SU-DHL-6 (cell line): ENCODE measurements at regions not wholly inside any gene's neighbourhood (a gene's known extent, or its start where the extent isn't known, plus 50 kb on each side); places are given as distances from the start of the nearest gene placed in this dataset.

ENCODE experiments used
- H2AFZ ChIP-seq: fragments of 200-600 bp; sonication (generic); 2 replicates; pipeline ENCODE4 v1.6.1; 2014; ENCODE audit warnings: low read depth, mild to moderate bottlenecking, moderate library complexity, mixed read lengths, antibody characterized with exemption, low read length; ENCODE audit not compliant: severe bottlenecking
- H3F3A ChIP-seq: fragments of 200-600 bp; shearing (Covaris generic); 2 replicates; pipeline ENCODE4 v1.6.0; 2016; ENCODE audit warnings: antibody characterized with exemption, mild to moderate bottlenecking; ENCODE audit not compliant: insufficient read depth
- H3K27ac ChIP-seq: fragments of 200-600 bp; sonication (generic); 2 replicates; pipeline ENCODE4 v1.5.1; 2016; ENCODE audit warnings: low read depth, mild to moderate bottlenecking, low read length, moderate library complexity, mixed read lengths
- H3K27me3 ChIP-seq: fragments of 200-600 bp; sonication (generic), shearing (Covaris generic); 2 replicates; pipeline ENCODE4 v1.6.0; 2014; ENCODE audit warnings: mild to moderate bottlenecking, low read length
- H3K36me3 ChIP-seq: fragments of 200-600 bp; sonication (generic); 2 replicates; pipeline ENCODE4 v1.6.1; 2014; ENCODE audit warnings: mild to moderate bottlenecking, low read length, mixed read lengths
- H3K4me2 ChIP-seq: fragments of 300-600, 200-600 bp; shearing (Covaris generic), sonication (generic); 2 replicates; pipeline ENCODE4 v1.6.0; 2014; ENCODE audit warnings: low read length, low read depth, mild to moderate bottlenecking; ENCODE audit not compliant: poor library complexity, severe bottlenecking
- H3K4me3 ChIP-seq: fragments of 200-600 bp; sonication (generic); 2 replicates; pipeline ENCODE4 v1.5.1; 2014; ENCODE audit warnings: antibody characterized with exemption, low read length, mild to moderate bottlenecking, mixed read lengths; ENCODE audit not compliant: insufficient read depth, poor library complexity, severe bottlenecking
- H3K79me2 ChIP-seq: fragments of 200-600 bp; sonication (generic); 2 replicates; pipeline ENCODE4 v1.6.1; 2014; ENCODE audit warnings: mild to moderate bottlenecking, low read length, moderate library complexity; ENCODE audit not compliant: insufficient read depth
- H3K9ac ChIP-seq: fragments of 200-600 bp; sonication (generic); 2 replicates; pipeline ENCODE4 v1.7.0; 2014; ENCODE audit warnings: mild to moderate bottlenecking, low read length
- H3K9me2 ChIP-seq: fragments of 200-600 bp; sonication (generic); replicated peaks from 2 replicates; pipeline ENCODE4 v1.6.1; 2014; ENCODE audit warnings: low read length; ENCODE audit not compliant: insufficient read depth
- H3K9me3 ChIP-seq: fragments of 200-600 bp; sonication (generic); 2 replicates; pipeline ENCODE4 v1.6.1; 2014; ENCODE audit warnings: low read length, mixed read lengths; ENCODE audit not compliant: insufficient read depth
- H4K20me1 ChIP-seq: fragments of 200-600 bp; sonication (generic); 2 replicates; pipeline ENCODE4 v1.6.1; 2014; ENCODE audit warnings: low read depth, mild to moderate bottlenecking, antibody characterized with exemption, low read length, moderate library complexity, mixed read lengths
- CTCF ChIP-seq: fragments of 200-600 bp; sonication (generic); IDR thresholded peaks from one replicate; pipeline ENCODE4 v1.5.1; 2017; ENCODE audit warnings: antibody characterized with exemption, mild to moderate bottlenecking, low read length, moderate library complexity; ENCODE audit not compliant: insufficient read depth, poor library complexity, severe bottlenecking
- EZH2phosphoT487 ChIP-seq: fragments of 200-600 bp; sonication (generic), shearing (Covaris generic); conservative IDR thresholded peaks from 2 replicates; pipeline ENCODE4 v1.6.1; 2018; ENCODE audit warnings: mild to moderate bottlenecking, antibody characterized with exemption, low read length, moderate library complexity, mixed read lengths

- H3K9ac ChIP-seq = no peak overlapping the region
- H3K36me3 ChIP-seq = no peaks in the 10 kb centered on the region
- H3K4me3 ChIP-seq = no peak overlapping the region
- no peaks in the 10 kb centered on the region for H4K20me1 ChIP-seq
- no peaks in the 10 kb centered on the region for H3K9me2 ChIP-seq
- H3K4me2 ChIP-seq = no peak overlapping the region
- TF ChIP-seq CTCF (no peak), EZH2phosphoT487 (no peak)
- H3K27ac ChIP-seq = no peak overlapping the region
- no peaks in the 10 kb centered on the region for H3K9me3 ChIP-seq
- no peaks in the 10 kb centered on the region for H3K27me3 ChIP-seq
- no peak overlapping the region for H2AFZ ChIP-seq
- H3F3A ChIP-seq = no peaks in the 10 kb centered on the region
- H3K79me2 ChIP-seq = no peaks in the 10 kb centered on the region
Observed at GRCh38 chr1:245091818-245092637, 62.8 kb upstream of the KIF26B start.

GRCh38 chr1:245091171-245091621 lies 63.6 kb upstream of the KIF26B start:
- Histone ChIP-seq H2AFZ (no peak overlapping the region), H3K4me2 (no peak overlapping the region), H3K9me3 (no peaks in the 10 kb centered on the region), H3K27ac (no peak overlapping the region), H3K27me3 (no peaks in the 10 kb centered on the region), H3K9ac (no peak overlapping the region), H4K20me1 (no peaks in the 10 kb centered on the region), H3K4me3 (no peak overlapping the region), H3K36me3 (no peaks in the 10 kb centered on the region), H3K79me2 (no peaks in the 10 kb centered on the region), H3K9me2 (no peaks in the 10 kb centered on the region), H3F3A (no peaks in the 10 kb centered on the region)
- TF ChIP-seq EZH2phosphoT487 = no peak
- TF ChIP-seq CTCF = no peak

- H3K36me3 ChIP-seq = no peaks in the 10 kb centered on the region
- H3K4me2 ChIP-seq = no peak overlapping the region
- H3K9me3 ChIP-seq = no peaks in the 10 kb centered on the region
- no peak overlapping the region for H3K4me3 ChIP-seq
- H3F3A ChIP-seq = no peaks in the 10 kb centered on the region
- H4K20me1 ChIP-seq = no peaks in the 10 kb centered on the region
- H2AFZ ChIP-seq = no peak overlapping the region
- TF ChIP-seq EZH2phosphoT487 = no peak
- no peak for TF ChIP-seq CTCF
- H3K27me3 ChIP-seq = no peaks in the 10 kb centered on the region
- no peak overlapping the region for H3K27ac ChIP-seq
- H3K9ac ChIP-seq = no peak overlapping the region
- H3K79me2 ChIP-seq = no peaks in the 10 kb centered on the region
- no peaks in the 10 kb centered on the region for H3K9me2 ChIP-seq
Observed at GRCh38 chr1:245090491-245091090, 64.2 kb upstream of the KIF26B start.
